ENCODE measurements at regions not wholly inside any gene's neighbourhood (a gene's known extent, or its start where the extent isn't known, plus 50 kb on each side); places are given as distances from the start of the nearest gene placed in this dataset.

DNA sequence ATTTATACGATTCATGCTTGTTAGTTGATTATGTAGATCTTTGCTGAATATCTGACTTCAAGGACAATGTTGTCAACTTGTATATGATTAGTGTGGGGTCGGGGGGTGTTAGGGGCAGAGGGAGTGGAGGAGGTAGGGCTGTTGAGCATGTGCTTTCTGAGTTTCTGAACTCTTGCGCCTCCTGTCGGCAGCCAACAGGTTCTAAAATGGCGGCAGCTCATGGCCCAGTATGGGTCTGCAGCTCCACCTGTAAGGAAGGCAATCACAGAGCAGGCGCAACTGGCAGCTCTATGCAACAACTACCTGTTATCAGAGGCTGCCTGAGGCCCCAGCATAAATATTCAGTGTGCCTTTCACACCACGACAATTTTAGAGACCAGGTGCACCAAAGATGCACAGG lies 205.8 kb upstream of the PLXNA2 start:
- TF ChIP-seq POLR2A (IDR thresholded peaks at IDR 0.05) (no peak), CTCF (IDR thresholded peaks at IDR 0.05) (no peak)
